CD14-positive monocyte (primary cell): ENCODE measurements at regions not wholly inside any gene's neighbourhood (a gene's known extent, or its start where the extent isn't known, plus 50 kb on each side); places are given as distances from the start of the nearest gene placed in this dataset.

Experiments
- DNase-seq, 3 donors: peaks; one replicate each; pipeline ENCODE4 v3.0.0-alpha.2; 2011 to 2022
- H2AFZ ChIP-seq: 2 replicates; pipeline ENCODE4 v1.6.0; 2012; ENCODE audit warnings: mild to moderate bottlenecking, low read depth, low read length, inconsistent platforms; ENCODE audit not compliant: insufficient read depth, poor library complexity, severe bottlenecking
- H3K27ac ChIP-seq, 2 donors: 1 replicate in 1 of 2; 2 replicates in 1 of 2; pipeline ENCODE4 v1.5.1; 2012 to 2013; ENCODE audit warnings: low read length in 2 of 2, control low read depth in 1 of 2, inconsistent platforms in 1 of 2, low read depth in 1 of 2, mild to moderate bottlenecking in 1 of 2
- H3K27me3 ChIP-seq, 2 donors: one replicate each; pipeline versions ENCODE4 v1.6.0 to v1.6.1; 2011 to 2013; ENCODE audit warnings: low read length in 2 of 2; ENCODE audit not compliant: control insufficient read depth in 2 of 2, insufficient read depth in 2 of 2
- H3K36me3 ChIP-seq, 2 donors: replicated peaks in 1 of 2; 1 replicate in 1 of 2; 2 replicates in 1 of 2; pipeline versions ENCODE4 v1.5.1 to v1.6.1; 2012 to 2013; ENCODE audit warnings: low read length in 2 of 2, control low read depth in 1 of 2, inconsistent platforms in 1 of 2, mild to moderate bottlenecking in 1 of 2; ENCODE audit not compliant: insufficient read depth in 2 of 2, control insufficient read depth in 1 of 2
- H3K4me1 ChIP-seq, 2 donors: 1 replicate in 1 of 2; 2 replicates in 1 of 2; pipeline versions ENCODE4 v1.5.1 to v1.6.1; 2012 to 2013; ENCODE audit warnings: low read length in 2 of 2, control low read depth in 1 of 2, inconsistent platforms in 1 of 2, mild to moderate bottlenecking in 1 of 2, moderate library complexity in 1 of 2; ENCODE audit not compliant: insufficient read depth in 2 of 2, control insufficient read depth in 1 of 2
- H3K4me2 ChIP-seq: replicated peaks from 2 replicates; pipeline ENCODE3; 2012; ENCODE audit warnings: low read length, moderate library complexity, mild to moderate bottlenecking; ENCODE audit not compliant: poor library complexity, severe bottlenecking; ENCODE audit errors: extremely low read depth
- H3K4me3 ChIP-seq, 3 experiments: fragments of 200-600 bp in 1 of 3; sonication (generic) in 1 of 3; replicated peaks in 1 of 3; 1 replicate in 2 of 3; 2 replicates in 1 of 3; pipeline ENCODE4 v1.5.1; 2011 to 2013; ENCODE audit warnings: low read length in 3 of 3, mild to moderate bottlenecking in 3 of 3, control low read depth in 2 of 3, low read depth in 2 of 3, inconsistent platforms in 1 of 3, moderate library complexity in 1 of 3
- H3K79me2 ChIP-seq: 2 replicates; pipeline ENCODE4 v1.6.0; 2012; ENCODE audit warnings: mild to moderate bottlenecking, control low read depth, inconsistent platforms, low read length, moderate library complexity; ENCODE audit not compliant: insufficient read depth
- H3K9ac ChIP-seq: 2 replicates; pipeline ENCODE4 v1.6.0; 2017; ENCODE audit warnings: low read length, mild to moderate bottlenecking; ENCODE audit not compliant: insufficient read depth, poor library complexity, severe bottlenecking
- H3K9me3 ChIP-seq, 2 donors: replicated peaks in 1 of 2; 1 replicate in 1 of 2; 2 replicates in 1 of 2; pipeline versions ENCODE4 v1.5.1 to v1.6.1; 2012 to 2013; ENCODE audit warnings: low read length in 2 of 2, control low read depth in 1 of 2; ENCODE audit not compliant: control insufficient read depth in 1 of 2, insufficient read depth in 1 of 2
- H4K20me1 ChIP-seq: 2 replicates; pipeline ENCODE4 v1.6.0; 2012; ENCODE audit warnings: mild to moderate bottlenecking, low read length, control low read depth, moderate library complexity; ENCODE audit not compliant: insufficient read depth
- H3K27ac Mint-ChIP-seq, 7 donors: one replicate each; pipeline ENCODE4 v1.8.0; 2020; ENCODE audit warnings: mild to moderate bottlenecking in 7 of 7, mixed read lengths in 7 of 7, moderate library complexity in 6 of 7, inconsistent platforms in 2 of 7
- H3K27me3 Mint-ChIP-seq, 3 donors: one replicate each; pipeline ENCODE4 v1.8.0; 2021 to 2022; ENCODE audit warnings: low read depth in 3 of 3, mild to moderate bottlenecking in 3 of 3, mixed read lengths in 3 of 3, moderate library complexity in 3 of 3, inconsistent platforms in 1 of 3
- H3K36me3 Mint-ChIP-seq, 2 donors: one replicate each; pipeline ENCODE4 v1.8.0; 2020; ENCODE audit warnings: mixed read lengths in 2 of 2, inconsistent platforms in 1 of 2, mild to moderate bottlenecking in 1 of 2
- H3K4me1 Mint-ChIP-seq: one replicate; pipeline ENCODE4 v1.8.0; 2020; ENCODE audit warnings: mild to moderate bottlenecking, mixed read lengths
- H3K4me3 Mint-ChIP-seq, 2 donors: one replicate each; pipeline ENCODE4 v1.8.0; 2020; ENCODE audit warnings: mild to moderate bottlenecking in 2 of 2, mixed read lengths in 2 of 2, moderate library complexity in 1 of 2
- H3K9me3 Mint-ChIP-seq, 7 donors: one replicate each; pipeline ENCODE4 v1.8.0; 2020 to 2022; ENCODE audit warnings: mixed read lengths in 7 of 7, mild to moderate bottlenecking in 6 of 7, moderate library complexity in 6 of 7, inconsistent platforms in 2 of 7
- CTCF ChIP-seq: fragments of 200-600 bp; IDR thresholded peaks from one replicate; pipeline ENCODE4 v1.8.0; 2022; ENCODE audit warnings: antibody characterized with exemption, mild to moderate bottlenecking
- WGBS: methylation state at CpG from one replicate; pipeline ENCODE4 v1.1.5; 2013; ENCODE audit warnings: missing lambda C conversion rate; ENCODE audit not compliant: insufficient coverage; 5-methylcytosine and 5-hydroxymethylcytosine counted together
- intact Hi-C, 2 donors: fragments of 100-400 bp; cut with micrococcal nuclease; formaldehyde crosslinking; loops; one replicate each; pipeline versions ENCODE4 v1.15.0 to v1.15.1; 2023

- 31% methylated on average over 23 of the region's 29 CpGs for WGBS
Measured at GRCh38 chr9:134545543-134546245, 95.9 kb upstream of the COL5A1 start.

GRCh38 chr9:134546246-134546731 lies 95.3 kb upstream of the COL5A1 start:
- no peak overlapping the region for H3K27ac Mint-ChIP-seq
- no peaks in the 10 kb centered on the region for H4K20me1 ChIP-seq
- DNase-seq = no peak
- no peaks in the 10 kb centered on the region for H3K9me3 ChIP-seq
- 82% methylated on average over 14 of the region's 14 CpGs for WGBS
- H3K4me1 Mint-ChIP-seq = peaks cover 3% of the 10 kb centered on the region
- peaks cover 0 to 11% of the 10 kb centered on the region in 2 donors for H3K27me3 ChIP-seq
- H3K9ac ChIP-seq = no peak overlapping the region
- H3K79me2 ChIP-seq = no peaks in the 10 kb centered on the region
- peaks cover 0 to 3% (median 0%) of the 10 kb centered on the region in 7 donors for H3K9me3 Mint-ChIP-seq
- H3K4me3 ChIP-seq = no peak overlapping the region
- no peaks in the 10 kb centered on the region for H3K4me1 ChIP-seq
- H3K36me3 ChIP-seq = no peaks in the 10 kb centered on the region
- H3K27me3 Mint-ChIP-seq = peaks cover 2 to 12% (median 9%) of the 10 kb centered on the region in 3 donors
- no peak overlapping the region for H3K4me2 ChIP-seq
- peak overlapping the region in 1 of 2 donors; percentile 59 for H3K4me3 Mint-ChIP-seq
- H3K27ac ChIP-seq = no peak overlapping the region
- no peaks in the 10 kb centered on the region for H3K36me3 Mint-ChIP-seq
- H2AFZ ChIP-seq = peak overlapping the region; percentile 41
- intact Hi-C loops = no loop called here
- TF ChIP-seq CTCF = no peak

More at GRCh38 chr9:134545543-134546245, 95.9 kb upstream of the COL5A1 start:
- H3K4me3 Mint-ChIP-seq = peak overlapping the region in 1 of 2 donors; percentile 59
- Histone ChIP-seq H3K9ac (no peak overlapping the region), H2AFZ (peak overlapping the region; percentile 41), H3K4me3 (no peak overlapping the region), H3K4me2 (no peak overlapping the region), H4K20me1 (no peaks in the 10 kb centered on the region), H3K9me3 (no peaks in the 10 kb centered on the region), H3K36me3 (no peaks in the 10 kb centered on the region), H3K79me2 (no peaks in the 10 kb centered on the region), H3K27me3 (peaks cover 0 to 11% of the 10 kb centered on the region in 2 donors), H3K27ac (no peak overlapping the region), H3K4me1 (no peaks in the 10 kb centered on the region)
- intact Hi-C loops = no loop called here
- H3K27ac Mint-ChIP-seq = no peak overlapping the region
- peaks cover 0 to 3% (median 0%) of the 10 kb centered on the region in 7 donors for H3K9me3 Mint-ChIP-seq
- peaks cover 3% of the 10 kb centered on the region for H3K4me1 Mint-ChIP-seq
- no peaks in the 10 kb centered on the region for H3K36me3 Mint-ChIP-seq
- peak in 2 of 3 donors; percentile 3 to 36 for DNase-seq
- no peak for TF ChIP-seq CTCF
- H3K27me3 Mint-ChIP-seq = peaks cover 2 to 13% (median 9%) of the 10 kb centered on the region in 3 donors
